K562 (cell line): ENCODE measurements at regions not wholly inside any gene's neighbourhood (a gene's known extent, or its start where the extent isn't known, plus 50 kb on each side); places are given as distances from the start of the nearest gene placed in this dataset.

Experiments
- ATAC-seq: fragments of 200-7000 bp; cut with Tn5 transposase; 3 replicates; pipeline ENCODE4 v1.9.1; 2020; ENCODE audit warnings: moderate library complexity
- BruUV-seq: library from RNA; stranded (reverse); fragments of 400-500 nt; replicated peaks from 2 replicates; lab custom pipeline; 2021; lab: Mats Ljungman, UMichigan
- CTCF ChIA-PET: fragments of 300-600 bp; formaldehyde crosslinking; extraction: SDS; loops from one replicate; lab custom pipeline; 2021; ENCODE audit warnings: low intra/inter-chr PET ratio; lab: Yijun Ruan, JAX
- POLR2A ChIA-PET: fragments of 300-600, 350-650 bp; sonication (Branson Sonifier 250); formaldehyde crosslinking; extraction: SDS; loops from one replicate; lab custom pipeline; 2021; ENCODE audit warnings: antibody characterized with exemption, inconsistent platforms; lab: Yijun Ruan, JAX
- DNase-seq, 4 experiments: peaks; one replicate each; pipeline versions ENCODE4 v3.0.0 to v3.0.0-alpha.2; 2011 to 2018; ENCODE audit warnings: low spot score in 3 of 4, mixed read lengths in 3 of 4; ENCODE audit errors: extremely low read depth in 1 of 4
- FAIRE-seq: peaks from 2 replicates; lab custom pipeline; 2011; peaks lifted over from hg19 to GRCh38; lab: Jason Lieb, UNC
- H2AFZ ChIP-seq: 2 replicates; pipeline ENCODE4 v1.6.0; 2011; ENCODE audit warnings: low read depth, low read length, control low read depth, inconsistent platforms
- H3K27ac ChIP-seq: fragments of 200-600 bp; 3 replicates; pipeline ENCODE4 v1.8.0; 2011; ENCODE audit warnings: low read depth, mild to moderate bottlenecking, control low read depth, inconsistent platforms, low read length, moderate library complexity, mixed read lengths; ENCODE audit errors: extremely low read depth
- H3K27me3 ChIP-seq, 2 experiments: fragments of 300-600 bp in 1 of 2; 2 replicates in 1 of 2; 3 replicates in 1 of 2; pipeline versions ENCODE4 v1.6.0 to v1.8.0; 2011; ENCODE audit warnings: inconsistent platforms in 2 of 2, low read length in 2 of 2, mild to moderate bottlenecking in 1 of 2, mixed read lengths in 1 of 2, moderate library complexity in 1 of 2; ENCODE audit not compliant: control insufficient read depth in 2 of 2, insufficient read depth in 2 of 2
- H3K36me3 ChIP-seq: fragments of 300-600 bp; 3 replicates; pipeline ENCODE4 v1.8.0; 2011; ENCODE audit warnings: mild to moderate bottlenecking, low read length, inconsistent platforms; ENCODE audit not compliant: control insufficient read depth, insufficient read depth
- H3K4me1 ChIP-seq, 2 experiments: fragments of 200-600 bp in 1 of 2; replicated peaks in 1 of 2; 2 replicates in 1 of 2; 3 replicates in 1 of 2; pipeline versions ENCODE4 v1.5.1 to v1.8.0; 2011; ENCODE audit warnings: inconsistent platforms in 2 of 2, low read length in 2 of 2, mild to moderate bottlenecking in 1 of 2, mixed read lengths in 1 of 2, moderate library complexity in 1 of 2; ENCODE audit not compliant: control insufficient read depth in 2 of 2, insufficient read depth in 2 of 2
- H3K4me2 ChIP-seq: 2 replicates; pipeline ENCODE4 v1.6.1; 2011; ENCODE audit warnings: low read length, control low read depth, inconsistent platforms, mixed read lengths; ENCODE audit not compliant: insufficient read depth
- H3K4me3 ChIP-seq: fragments of 200-600 bp; sonication (generic), shearing (Covaris generic); 2 replicates; pipeline ENCODE4 v1.5.1; 2016; ENCODE audit warnings: control low read depth, inconsistent platforms
- H3K79me2 ChIP-seq: fragments of 200-600 bp; 3 replicates; pipeline ENCODE4 v1.8.0; 2011; ENCODE audit warnings: low read length, inconsistent platforms; ENCODE audit not compliant: control insufficient read depth, insufficient read depth
- H3K9ac ChIP-seq, 2 experiments: 2 replicates each; pipeline versions ENCODE4 v1.6.0 to v1.6.1; 2011; ENCODE audit warnings: low read depth in 2 of 2, low read length in 2 of 2, control low read depth in 1 of 2, inconsistent platforms in 1 of 2, mild to moderate bottlenecking in 1 of 2, mixed read lengths in 1 of 2; ENCODE audit not compliant: insufficient read depth in 1 of 2
- H3K9me1 ChIP-seq: one replicate; pipeline ENCODE4 v1.6.0; 2011; ENCODE audit warnings: inconsistent platforms, mild to moderate bottlenecking, low read length, moderate library complexity; ENCODE audit not compliant: control insufficient read depth, insufficient read depth
- H3K9me3 ChIP-seq: replicated peaks from 2 replicates; pipeline ENCODE4 v1.5.1; 2011; ENCODE audit warnings: low read depth, low read length, inconsistent platforms; ENCODE audit not compliant: control insufficient read depth, insufficient read depth
- H4K20me1 ChIP-seq: replicated peaks from 2 replicates; pipeline ENCODE4 v1.6.1; 2011; ENCODE audit warnings: low read length, inconsistent platforms, mixed read lengths; ENCODE audit not compliant: control insufficient read depth, insufficient read depth
- BHLHE40 ChIP-seq: IDR thresholded peaks from 2 replicates; pipeline ENCODE4 v1.6.1; 2011; ENCODE audit warnings: low read length, improper control_type of control experiment
- CXXC5 ChIP-seq: fragments of 250-450 bp; sonication (Bioruptor Pico); IDR thresholded peaks from 2 replicates; pipeline ENCODE4 v1.8.0; 2022; ENCODE audit warnings: inconsistent platforms, mild to moderate bottlenecking, moderate library complexity
- DDX20 ChIP-seq: fragments of 450-650 bp; IDR thresholded peaks from 2 replicates; pipeline ENCODE4 v1.6.1; 2016; ENCODE audit warnings: missing genetic modification characterization, low read depth, mild to moderate bottlenecking, missing compliant biosample characterization, moderate library complexity
- FOXK1 ChIP-seq: sonication (generic); formaldehyde crosslinking; IDR thresholded peaks from 2 replicates; pipeline ENCODE4 v1.8.0; 2022; ENCODE audit warnings: missing genetic modification reagents, mild to moderate bottlenecking, borderline replicate concordance
- GMEB1 ChIP-seq: fragments of 250-450 bp; sonication (Bioruptor Pico); IDR thresholded peaks from 2 replicates; pipeline ENCODE4 v1.4.0; 2020; ENCODE audit warnings: mild to moderate bottlenecking
- MAZ ChIP-seq, 2 experiments: fragments of 450-650 bp in 1 of 2; sonication (generic) in 1 of 2; formaldehyde crosslinking; IDR thresholded peaks in 1 of 2; conservative IDR thresholded peaks in 1 of 2; 2 replicates each; pipeline versions ENCODE4 v1.4.0 to v1.5.0; 2020; ENCODE audit warnings: mild to moderate bottlenecking in 1 of 2, missing genetic modification reagents in 1 of 2
- MCM5 ChIP-seq: fragments of 450-650 bp; IDR thresholded peaks from 2 replicates; pipeline ENCODE4 v1.6.1; 2016; ENCODE audit warnings: low read depth
- MXI1 ChIP-seq: IDR thresholded peaks from 2 replicates; pipeline ENCODE4 v1.6.1; 2011; ENCODE audit warnings: low read depth, mild to moderate bottlenecking, improper control_type of control experiment, low read length
- NR2F6 ChIP-seq: fragments of 450-650 bp; formaldehyde crosslinking; IDR thresholded peaks from 2 replicates; pipeline ENCODE4 v1.4.0; 2020; ENCODE audit warnings: mild to moderate bottlenecking
- PHF20 ChIP-seq: fragments of 450-650 bp; IDR thresholded peaks from 2 replicates; pipeline ENCODE4 v1.6.1; 2018; ENCODE audit not compliant: partially characterized antibody
- RFX1 ChIP-seq: fragments of 450-650 bp; IDR thresholded peaks from 2 replicates; pipeline ENCODE4 v1.6.1; 2016; ENCODE audit warnings: mild to moderate bottlenecking, moderate library complexity
- SREBF2 ChIP-seq: sonication (generic); formaldehyde crosslinking; IDR thresholded peaks from 2 replicates; pipeline ENCODE4 v1.4.0; 2020; ENCODE audit warnings: mild to moderate bottlenecking, missing genetic modification reagents
- ZNF165 ChIP-seq: fragments of 250-450 bp; sonication (Bioruptor Pico); IDR thresholded peaks from 2 replicates; pipeline ENCODE4 v1.4.0; 2020; ENCODE audit warnings: borderline replicate concordance
- ZNF217 ChIP-seq: sonication (generic); formaldehyde crosslinking; IDR thresholded peaks from 2 replicates; pipeline ENCODE4 v1.8.0; 2022; ENCODE audit warnings: mild to moderate bottlenecking, missing genetic modification reagents
- ZNF282 ChIP-seq: sonication (generic); formaldehyde crosslinking; IDR thresholded peaks from 2 replicates; pipeline ENCODE4 v1.8.1; 2023; ENCODE audit warnings: missing genetic modification reagents
- ZNF764 ChIP-seq: fragments of 250-450 bp; sonication (Bioruptor Pico); IDR thresholded peaks from 2 replicates; pipeline ENCODE4 v1.4.0; 2020; ENCODE audit warnings: low read depth, mild to moderate bottlenecking, moderate library complexity
- WGBS: fragments of 100-300 bp; shearing (Covaris generic); methylation state at CpG from one replicate; pipeline ENCODE4 v1.1.6; 2016; ENCODE audit warnings: low coverage, mixed read lengths; ENCODE audit not compliant: insufficient coverage; ENCODE audit errors: missing lambda C conversion rate; 5-methylcytosine and 5-hydroxymethylcytosine counted together
- in situ Hi-C: fragments of 300-500 bp; cut with MboI; formaldehyde crosslinking; loops from 4 replicates; pipeline ENCODE4 v1.15.0; 2018; ENCODE audit warnings: inconsistent platforms, mixed read lengths
- intact Hi-C: fragments of 100-400 bp; cut with micrococcal nuclease; formaldehyde crosslinking; loops from 2 replicates; pipeline ENCODE4 v1.14.2; 2022
- TF ChIP-seq, protein P1 (sequence below), 2 experiments: IDR thresholded peaks; 2 replicates each; pipeline ENCODE4 v1.6.1; 2011; ENCODE audit warnings: borderline replicate concordance in 1 of 2, control low read depth in 1 of 2, low read depth in 1 of 2, low read length in 1 of 2, mild to moderate bottlenecking in 1 of 2, mixed read lengths in 1 of 2, moderate library complexity in 1 of 2; ENCODE audit not compliant: insufficient read depth in 1 of 2, insufficient read length in 1 of 2, poor library complexity in 1 of 2, severe bottlenecking in 1 of 2; ENCODE audit errors: extremely low read depth in 1 of 2
- TF ChIP-seq, protein P2 (sequence below): sonication (generic); formaldehyde crosslinking; IDR thresholded peaks from 2 replicates; pipeline ENCODE4 v1.8.1; 2022; ENCODE audit warnings: missing genetic modification reagents
- TF ChIP-seq, protein P3 (sequence below): sonication (generic); formaldehyde crosslinking; IDR thresholded peaks from 2 replicates; pipeline ENCODE4 v1.8.1; 2022; ENCODE audit warnings: missing genetic modification reagents

DNA sequence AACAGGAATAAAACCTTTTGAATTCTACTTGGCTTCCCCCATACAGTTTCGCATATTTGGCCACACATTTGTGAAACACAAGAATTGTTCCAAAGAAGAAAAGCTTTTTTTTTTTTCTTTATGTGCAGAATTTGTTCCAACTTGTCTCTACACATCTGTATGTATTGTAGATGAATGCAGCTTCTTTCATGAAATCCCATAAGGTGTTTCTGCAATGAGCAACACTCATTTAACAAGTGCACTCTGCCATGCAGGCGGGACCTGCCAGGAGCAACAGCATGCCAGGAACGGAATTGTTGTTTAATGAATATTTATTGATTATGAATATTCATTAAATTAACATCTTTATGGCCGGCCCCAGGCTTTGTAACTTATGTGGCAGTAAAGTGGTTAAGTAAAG is 1075.0 kb downstream of the TTLL7 start:
- H3K27ac ChIP-seq: no peak overlapping the region
- H3K4me2 ChIP-seq: no peak overlapping the region
- DNase-seq (no peak), FAIRE-seq (no peak), ATAC-seq (no peak)
- in situ Hi-C loops (no loop called here), intact Hi-C loops (no loop called here)
- no peak overlapping the region for H3K9ac ChIP-seq
- ChIA-PET POLR2A (no interaction called here), CTCF (no interaction called here)
- no TSS peak for BruUV-seq
- no peaks in the 10 kb centered on the region for H3K9me1 ChIP-seq
- H3K9me3 ChIP-seq: no peaks in the 10 kb centered on the region
- no peaks in the 10 kb centered on the region for H4K20me1 ChIP-seq
- H3K27me3 ChIP-seq: no peaks in the 10 kb centered on the region
- no peaks in the 10 kb centered on the region for H3K4me1 ChIP-seq
- H3K79me2 ChIP-seq: no peaks in the 10 kb centered on the region
- no peak overlapping the region for H3K4me3 ChIP-seq
- H2AFZ ChIP-seq: no peak overlapping the region
- no peaks in the 10 kb centered on the region for H3K36me3 ChIP-seq
- 0% methylated on average over 4 of the region's 4 CpGs for WGBS
- TF ChIP-seq CXXC5 (no peak), SREBF2 (CRISPR knock-in tag) (no peak), MCM5 (no peak), BHLHE40 (no peak), GMEB1 (CRISPR knock-in tag) (no peak), PHF20 (no peak), RFX1 (no peak), ZNF165 (CRISPR knock-in tag) (no peak), NR2F6 (CRISPR knock-in tag) (no peak), ZNF282 (CRISPR knock-in tag) (no peak), ZNF764 (CRISPR knock-in tag) (no peak), MAZ (CRISPR knock-in tag; conservative IDR thresholded peaks at IDR 0.05 in 1 of 2, IDR thresholded peaks at IDR 0.05 in 1 of 2) (no peak), ZNF217 (no peak), MXI1 (no peak), FOXK1 (CRISPR knock-in tag) (no peak), DDX20 (tag) (no peak)
- TF ChIP-seq, protein P1, sequence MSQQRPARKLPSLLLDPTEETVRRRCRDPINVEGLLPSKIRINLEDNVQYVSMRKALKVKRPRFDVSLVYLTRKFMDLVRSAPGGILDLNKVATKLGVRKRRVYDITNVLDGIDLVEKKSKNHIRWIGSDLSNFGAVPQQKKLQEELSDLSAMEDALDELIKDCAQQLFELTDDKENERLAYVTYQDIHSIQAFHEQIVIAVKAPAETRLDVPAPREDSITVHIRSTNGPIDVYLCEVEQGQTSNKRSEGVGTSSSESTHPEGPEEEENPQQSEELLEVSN (IDR thresholded peaks at IDR 0.05; ENCODE audit: borderline replicate concordance in 1 of 2, extremely low read depth in 1 of 2, insufficient read depth in 1 of 2, insufficient read length in 1 of 2, low read depth in 1 of 2, low read length in 1 of 2, poor library complexity in 1 of 2, severe bottlenecking in 1 of 2): no peak
- TF ChIP-seq, protein P2, sequence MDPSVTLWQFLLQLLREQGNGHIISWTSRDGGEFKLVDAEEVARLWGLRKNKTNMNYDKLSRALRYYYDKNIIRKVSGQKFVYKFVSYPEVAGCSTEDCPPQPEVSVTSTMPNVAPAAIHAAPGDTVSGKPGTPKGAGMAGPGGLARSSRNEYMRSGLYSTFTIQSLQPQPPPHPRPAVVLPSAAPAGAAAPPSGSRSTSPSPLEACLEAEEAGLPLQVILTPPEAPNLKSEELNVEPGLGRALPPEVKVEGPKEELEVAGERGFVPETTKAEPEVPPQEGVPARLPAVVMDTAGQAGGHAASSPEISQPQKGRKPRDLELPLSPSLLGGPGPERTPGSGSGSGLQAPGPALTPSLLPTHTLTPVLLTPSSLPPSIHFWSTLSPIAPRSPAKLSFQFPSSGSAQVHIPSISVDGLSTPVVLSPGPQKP (CRISPR knock-in tag): no peak
- TF ChIP-seq, protein P3, sequence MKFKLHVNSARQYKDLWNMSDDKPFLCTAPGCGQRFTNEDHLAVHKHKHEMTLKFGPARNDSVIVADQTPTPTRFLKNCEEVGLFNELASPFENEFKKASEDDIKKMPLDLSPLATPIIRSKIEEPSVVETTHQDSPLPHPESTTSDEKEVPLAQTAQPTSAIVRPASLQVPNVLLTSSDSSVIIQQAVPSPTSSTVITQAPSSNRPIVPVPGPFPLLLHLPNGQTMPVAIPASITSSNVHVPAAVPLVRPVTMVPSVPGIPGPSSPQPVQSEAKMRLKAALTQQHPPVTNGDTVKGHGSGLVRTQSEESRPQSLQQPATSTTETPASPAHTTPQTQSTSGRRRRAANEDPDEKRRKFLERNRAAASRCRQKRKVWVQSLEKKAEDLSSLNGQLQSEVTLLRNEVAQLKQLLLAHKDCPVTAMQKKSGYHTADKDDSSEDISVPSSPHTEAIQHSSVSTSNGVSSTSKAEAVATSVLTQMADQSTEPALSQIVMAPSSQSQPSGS: no peak
